Mesenchymal stem cell (in vitro differentiated cells and primary cell): ENCODE measurements at regions not wholly inside any gene's neighbourhood (a gene's known extent, or its start where the extent isn't known, plus 50 kb on each side); places are given as distances from the start of the nearest gene placed in this dataset.

Experiments
- DNase-seq: peaks from one replicate; pipeline ENCODE4 v3.0.0-alpha.2; 2013
- H2AFZ ChIP-seq: one replicate; pipeline ENCODE4 v1.6.1; 2013; ENCODE audit warnings: low read depth, mild to moderate bottlenecking, control low read depth, inconsistent platforms, low read length, moderate library complexity
- H2AK5ac ChIP-seq: 2 replicates; pipeline ENCODE4 v1.6.1; 2013; ENCODE audit warnings: low read length, moderate library complexity, mild to moderate bottlenecking, inconsistent platforms; ENCODE audit not compliant: severe bottlenecking
- H2BK120ac ChIP-seq: one replicate; pipeline ENCODE4 v1.6.1; 2013; ENCODE audit warnings: low read depth, mild to moderate bottlenecking, inconsistent platforms, low read length, moderate library complexity
- H2BK12ac ChIP-seq, 2 experiments: one replicate each; pipeline ENCODE4 v1.6.1; 2013; ENCODE audit warnings: inconsistent platforms in 2 of 2, low read length in 2 of 2, mild to moderate bottlenecking in 2 of 2, moderate library complexity in 2 of 2, control low read depth in 1 of 2
- H2BK15ac ChIP-seq: one replicate; pipeline ENCODE4 v1.6.1; 2013; ENCODE audit warnings: mild to moderate bottlenecking, low read depth, inconsistent platforms; ENCODE audit not compliant: poor library complexity, severe bottlenecking
- H2BK5ac ChIP-seq: 2 replicates; pipeline ENCODE4 v1.6.1; 2013; ENCODE audit warnings: low read depth, mild to moderate bottlenecking, low read length, control low read depth, inconsistent platforms; ENCODE audit not compliant: poor library complexity, severe bottlenecking
- H3K14ac ChIP-seq, 2 experiments: one replicate each; pipeline ENCODE4 v1.6.1; 2013; ENCODE audit warnings: inconsistent platforms in 2 of 2, low read length in 2 of 2, control low read depth in 1 of 2, mild to moderate bottlenecking in 1 of 2, moderate library complexity in 1 of 2
- H3K18ac ChIP-seq, 2 experiments: one replicate each; pipeline ENCODE4 v1.6.1; 2013; ENCODE audit warnings: inconsistent platforms in 2 of 2, low read length in 2 of 2, control low read depth in 1 of 2, low read depth in 1 of 2, mild to moderate bottlenecking in 1 of 2
- H3K23ac ChIP-seq, 2 experiments: one replicate each; pipeline ENCODE4 v1.6.1; 2013; ENCODE audit warnings: inconsistent platforms in 2 of 2, low read length in 2 of 2, mild to moderate bottlenecking in 2 of 2, moderate library complexity in 2 of 2, control low read depth in 1 of 2
- H3K27ac ChIP-seq: 2 replicates; pipeline ENCODE4 v1.5.1; 2013; ENCODE audit warnings: mild to moderate bottlenecking, moderate library complexity, low read length, control low read depth, inconsistent platforms; ENCODE audit not compliant: poor library complexity, severe bottlenecking
- H3K27me3 ChIP-seq, 2 experiments: 2 replicates each; pipeline versions ENCODE4 v1.6.1 to v1.7.0; 2013; ENCODE audit warnings: low read length in 2 of 2, mild to moderate bottlenecking in 2 of 2, moderate library complexity in 2 of 2, control low read depth in 1 of 2, inconsistent platforms in 1 of 2; ENCODE audit not compliant: control insufficient read depth in 1 of 2, insufficient read depth in 1 of 2
- H3K36me3 ChIP-seq, 2 experiments: 2 replicates each; pipeline versions ENCODE4 v1.6.1 to v1.7.0; 2013; ENCODE audit warnings: low read length in 2 of 2, control low read depth in 1 of 2, inconsistent platforms in 1 of 2, low read depth in 1 of 2, mild to moderate bottlenecking in 1 of 2; ENCODE audit not compliant: insufficient read depth in 2 of 2, control insufficient read depth in 1 of 2
- H3K4ac ChIP-seq, 2 experiments: one replicate each; pipeline ENCODE4 v1.6.1; 2013; ENCODE audit warnings: inconsistent platforms in 2 of 2, low read length in 2 of 2, mild to moderate bottlenecking in 2 of 2, moderate library complexity in 2 of 2, control low read depth in 1 of 2, low read depth in 1 of 2
- H3K4me1 ChIP-seq: 2 replicates; pipeline ENCODE4 v1.6.1; 2013; ENCODE audit warnings: low read depth, low read length, control low read depth; ENCODE audit not compliant: control insufficient read depth, insufficient read depth
- H3K4me2 ChIP-seq: 2 replicates; pipeline ENCODE4 v1.6.1; 2013; ENCODE audit warnings: low read length, mild to moderate bottlenecking, inconsistent platforms; ENCODE audit not compliant: poor library complexity, severe bottlenecking
- H3K4me3 ChIP-seq, 2 experiments: 2 replicates each; pipeline versions ENCODE4 v1.5.1 to v1.7.0; 2013; ENCODE audit warnings: low read length in 2 of 2, mild to moderate bottlenecking in 2 of 2, control low read depth in 1 of 2, low read depth in 1 of 2; ENCODE audit not compliant: insufficient read depth in 1 of 2
- H3K79me1 ChIP-seq: replicated peaks from 2 replicates; pipeline ENCODE4 v1.6.1; 2013; ENCODE audit warnings: mild to moderate bottlenecking, control low read depth, low read length, inconsistent platforms; ENCODE audit not compliant: poor library complexity, severe bottlenecking
- H3K9ac ChIP-seq: 2 replicates; pipeline ENCODE4 v1.7.0; 2013; ENCODE audit warnings: mild to moderate bottlenecking, low read length, moderate library complexity
- H3K9me3 ChIP-seq: 2 replicates; pipeline ENCODE4 v1.7.0; 2013; ENCODE audit warnings: mild to moderate bottlenecking, low read length; ENCODE audit not compliant: control insufficient read depth
- H4K8ac ChIP-seq: one replicate; pipeline ENCODE4 v1.6.1; 2013; ENCODE audit warnings: inconsistent platforms, mild to moderate bottlenecking, low read length, moderate library complexity
- H4K91ac ChIP-seq: one replicate; pipeline ENCODE4 v1.6.1; 2013; ENCODE audit warnings: mild to moderate bottlenecking, low read length, inconsistent platforms
- WGBS: methylation state at CpG from one replicate; pipeline ENCODE4 v1.1.7; 2013; ENCODE audit warnings: mixed read lengths; 5-methylcytosine and 5-hydroxymethylcytosine counted together

GRCh38 chr1:181263444-181263843, 174.9 kb downstream of the IER5 start:
- Histone ChIP-seq H2AK5ac (no peak overlapping the region), H3K23ac (no peak overlapping the region), H3K9me3 (no peaks in the 10 kb centered on the region), H2AFZ (no peak overlapping the region), H2BK15ac (no peak overlapping the region), H3K4me1 (no peaks in the 10 kb centered on the region), H2BK12ac (no peak overlapping the region), H3K36me3 (no peaks in the 10 kb centered on the region), H2BK120ac (no peak overlapping the region), H2BK5ac (no peak overlapping the region), H3K79me1 (no peaks in the 10 kb centered on the region), H3K27me3 (peaks cover 0 to 35% of the 10 kb centered on the region in 2 experiments), H3K4me3 (no peak overlapping the region), H4K8ac (no peak overlapping the region), H3K9ac (no peak overlapping the region), H4K91ac (no peak overlapping the region), H3K4ac (no peak overlapping the region), H3K4me2 (peak overlapping the region; percentile 11), H3K18ac (no peak overlapping the region), H3K14ac (no peak overlapping the region), H3K27ac (no peak overlapping the region)
- WGBS: 86% methylated on average over 2 of the region's 2 CpGs
- DNase-seq: no peak

DNA sequence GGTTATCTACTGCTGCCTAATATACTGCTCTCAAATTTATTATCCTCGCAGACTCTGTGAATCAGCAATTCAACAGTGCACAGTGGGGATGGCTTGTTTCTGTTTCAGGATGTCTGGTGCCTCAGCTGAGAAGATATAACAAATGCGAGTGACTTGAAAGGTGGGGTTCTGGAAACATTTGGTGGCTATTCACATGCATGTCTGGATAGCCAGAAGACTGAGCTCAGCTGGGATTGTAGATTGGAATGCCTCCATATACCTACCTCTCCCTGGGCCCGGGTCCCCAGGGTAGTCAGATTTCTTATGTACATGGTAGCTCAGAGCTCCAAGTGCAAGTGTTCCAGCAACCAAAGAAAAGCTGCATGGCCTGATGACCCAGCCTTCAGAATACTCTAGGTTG, 176.3 kb downstream of the IER5 start:
- H3K27ac ChIP-seq: no peak overlapping the region
- no peak overlapping the region for H3K23ac ChIP-seq
- no peak overlapping the region for H2BK120ac ChIP-seq
- H3K79me1 ChIP-seq: no peaks in the 10 kb centered on the region
- no peak overlapping the region for H4K8ac ChIP-seq
- no peak overlapping the region for H2AK5ac ChIP-seq
- H3K27me3 ChIP-seq: peaks cover 0 to 26% of the 10 kb centered on the region in 2 experiments
- H3K14ac ChIP-seq: no peak overlapping the region
- no peak overlapping the region for H3K4me2 ChIP-seq
- no peak overlapping the region for H2BK15ac ChIP-seq
- no peak overlapping the region for H2BK12ac ChIP-seq
- H3K9me3 ChIP-seq: no peaks in the 10 kb centered on the region
- H3K36me3 ChIP-seq: no peaks in the 10 kb centered on the region
- no peak overlapping the region for H2AFZ ChIP-seq
- H3K4ac ChIP-seq: no peak overlapping the region
- no peak overlapping the region for H3K4me3 ChIP-seq
- no peak overlapping the region for H2BK5ac ChIP-seq
- 60% methylated on average over 2 of the region's 3 CpGs for WGBS
- no peak overlapping the region for H3K9ac ChIP-seq
- DNase-seq: no peak
- no peak overlapping the region for H3K18ac ChIP-seq
- no peak overlapping the region for H4K91ac ChIP-seq
- no peaks in the 10 kb centered on the region for H3K4me1 ChIP-seq

DNA sequence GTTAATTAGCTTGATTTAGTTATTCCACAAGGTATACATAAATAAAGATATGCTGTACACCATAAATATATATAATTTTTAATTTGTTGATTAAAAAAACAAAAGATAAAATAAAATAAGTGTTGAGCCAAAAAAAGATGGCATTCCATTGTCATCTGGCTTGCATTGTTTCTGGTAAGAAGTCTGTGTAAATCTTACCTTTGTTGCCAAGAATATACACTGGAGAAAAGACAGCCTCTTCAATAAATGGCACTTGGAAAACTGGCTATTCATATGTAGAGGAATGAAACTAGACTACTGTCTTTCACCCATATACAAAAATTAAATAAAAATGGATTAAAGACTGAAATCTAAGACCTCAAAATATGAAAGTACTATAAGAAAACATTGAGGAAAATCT, 196.5 kb downstream of the IER5 start:
- no peak overlapping the region for H2BK120ac ChIP-seq

GRCh38 chr1:181295217-181295616, 188.1 kb upstream of the CACNA1E start:
- no peak overlapping the region for H2AK5ac ChIP-seq
- H3K4me2 ChIP-seq: no peak overlapping the region
- H2BK120ac ChIP-seq: no peak overlapping the region
- H3K27ac ChIP-seq: no peak overlapping the region
- no peaks in the 10 kb centered on the region for H3K4me1 ChIP-seq
- WGBS: 72% methylated on average over 3 of the region's 3 CpGs
- H2BK5ac ChIP-seq: no peak overlapping the region
- H3K18ac ChIP-seq: no peak overlapping the region
- H2BK15ac ChIP-seq: no peak overlapping the region
- no peak overlapping the region for H4K8ac ChIP-seq
- H3K23ac ChIP-seq: no peak overlapping the region
- no peaks in the 10 kb centered on the region for H3K79me1 ChIP-seq
- H4K91ac ChIP-seq: no peak overlapping the region
- H3K4me3 ChIP-seq: no peak overlapping the region
- H2AFZ ChIP-seq: no peak overlapping the region
- H3K9ac ChIP-seq: no peak overlapping the region
- peaks cover 5% of the 10 kb centered on the region for H3K9me3 ChIP-seq
- no peak overlapping the region for H2BK12ac ChIP-seq
- no peak overlapping the region for H3K4ac ChIP-seq
- no peaks in the 10 kb centered on the region for H3K36me3 ChIP-seq
- DNase-seq: no peak
- no peaks in the 10 kb centered on the region for H3K27me3 ChIP-seq
- H3K14ac ChIP-seq: no peak overlapping the region

More for the DNA sequence above, 196.5 kb downstream of the IER5 start:
- no peak overlapping the region for H3K23ac ChIP-seq
- H4K8ac ChIP-seq: no peak overlapping the region
- H3K9me3 ChIP-seq: peaks cover 39% of the 10 kb centered on the region
- no peak overlapping the region for H3K18ac ChIP-seq
- no peaks in the 10 kb centered on the region for H3K36me3 ChIP-seq
- H4K91ac ChIP-seq: no peak overlapping the region
- H3K27ac ChIP-seq: no peak overlapping the region
- H3K9ac ChIP-seq: no peak overlapping the region
- H3K27me3 ChIP-seq: no peaks in the 10 kb centered on the region
- H3K4me3 ChIP-seq: no peak overlapping the region
- no peak overlapping the region for H3K4ac ChIP-seq
- H2AK5ac ChIP-seq: no peak overlapping the region
- H3K79me1 ChIP-seq: no peaks in the 10 kb centered on the region
- no peaks in the 10 kb centered on the region for H3K4me1 ChIP-seq
- H3K4me2 ChIP-seq: no peak overlapping the region
- no peak overlapping the region for H3K14ac ChIP-seq
- H2AFZ ChIP-seq: no peak overlapping the region
- no peak overlapping the region for H2BK12ac ChIP-seq
- no peak overlapping the region for H2BK15ac ChIP-seq
- no peak for DNase-seq
- no peak overlapping the region for H2BK5ac ChIP-seq
